Heart right ventricle (tissue), 16 donors: ENCODE measurements at regions not wholly inside any gene's neighbourhood (a gene's known extent, or its start where the extent isn't known, plus 50 kb on each side); places are given as distances from the start of the nearest gene placed in this dataset.

Experiments
- ATAC-seq, 8 donors: fragments of 200-7000 bp; cut with Tn5 transposase; one replicate each; pipeline ENCODE4 v1.9.1; 2020; ENCODE audit warnings: mild to moderate bottlenecking in 8 of 8, moderate library complexity in 8 of 8, moderate number of reproducible peaks in 1 of 8
- DNase-seq, 2 donors: peaks; one replicate each; pipeline ENCODE4 v3.0.0-alpha.2; 2020
- H3K27ac ChIP-seq, 10 donors: fragments of 200-600 bp; sonication (generic) in 2 of 10; one replicate each; pipeline versions ENCODE4 v1.5.0 to v1.8.0; 2020 to 2022; ENCODE audit warnings: mild to moderate bottlenecking in 3 of 10
- H3K27me3 ChIP-seq, 7 donors: fragments of 200-600 bp; one replicate each; pipeline ENCODE4 v1.8.0; 2021 to 2022; ENCODE audit warnings: mild to moderate bottlenecking in 2 of 7
- H3K36me3 ChIP-seq, 9 donors: fragments of 200-600 bp; sonication (generic) in 1 of 9; one replicate each; pipeline versions ENCODE4 v1.5.0 to v1.8.0; 2020 to 2022; ENCODE audit warnings: mild to moderate bottlenecking in 2 of 9
- H3K4me1 ChIP-seq, 9 donors: fragments of 200-600 bp; sonication (generic) in 1 of 9; one replicate each; pipeline versions ENCODE4 v1.5.0 to v1.8.0; 2020 to 2022; ENCODE audit warnings: mild to moderate bottlenecking in 4 of 9
- H3K4me3 ChIP-seq, 10 donors: fragments of 200-600 bp; sonication (generic) in 2 of 10; one replicate each; pipeline versions ENCODE4 v1.5.0 to v1.8.0; 2020 to 2022; ENCODE audit warnings: mild to moderate bottlenecking in 7 of 10, moderate library complexity in 2 of 10
- H3K9me3 ChIP-seq, 11 donors: fragments of 200-600 bp in 10 of 11; sonication (generic) in 2 of 11; one replicate each; pipeline versions ENCODE4 v1.5.0 to v1.8.0; 2013 to 2022; ENCODE audit warnings: mild to moderate bottlenecking in 2 of 11, control low read depth in 1 of 11, moderate library complexity in 1 of 11
- CTCF ChIP-seq, 9 donors: fragments of 200-600 bp; sonication (generic) in 2 of 9; IDR thresholded peaks; one replicate each; pipeline versions ENCODE4 v1.5.0 to v1.8.0; 2021 to 2022; ENCODE audit warnings: antibody characterized with exemption in 9 of 9, mild to moderate bottlenecking in 5 of 9, moderate library complexity in 1 of 9
- WGBS, 2 donors: extraction: QIAGEN DNeasy Blood & Tissue Kit; methylation state at CpG; one replicate each; pipeline ENCODE4 v1.1.7; 2013; ENCODE audit warnings: inconsistent platforms in 1 of 2; 5-methylcytosine and 5-hydroxymethylcytosine counted together
- intact Hi-C, 10 donors: fragments of 100-400 bp; cut with DNase I; formaldehyde crosslinking; loops; one replicate each; pipeline versions ENCODE4 v1.11.1 to v1.14.2; 2022
- donor health status: Arrhythmogenic right ventricular cardiomyopathy.
- donor health status: ischemic (EF 13 %, LVEDD 7.1; RV severe dilation, severe dysfunction).
- donor health status: healthy with polysubstance abuse.
- donor health status: DM: no; HTN: yes; CAD: no.
- donor health status: DM: no; HTN: no; CAD: no.
- donor health status: ischemic (EF 25% LVEDD 6.9; RV normal size, moderate dysfunction).
- donor health status: ischemic (EF 25% LVEDD 5.7; RV mildly dilated, moderate dysfunction).
- donor health status: healthy.
- donor health status: DM: yes; HTN: yes; CAD: no.
- donor health status: Ischemic cardiomyopathy.
- donor health status: ischemic (EF 35%, LVEDD 5.7; RV mildly dilated, moderate dysfunction).
- donor health status: nonischemic (EF 11% LVEDD 7.7; RV severe dilation, severe dysfunction).
- donor health status: DM: yes; HTN: yes; CAD: no.
- donor health status: PGD.
- donor health status: ischemic (EF 29% LVEDD 5.4; RV normal size, mild dysfunction).
- donor health status: nonischemic (EF 23%, LVEDD 6.1; RV moderate dilation, normal function).

GRCh38 chr7:50210706-50211115 lies 93.8 kb upstream of the IKZF1 start:
- Histone ChIP-seq H3K4me1 (peaks cover 0 to 59% (median 0%) of the 10 kb centered on the region in 9 donors), H3K9me3 (no peaks in the 10 kb centered on the region), H3K4me3 (no peak overlapping the region), H3K36me3 (no peaks in the 10 kb centered on the region), H3K27ac (peak overlapping the region in 1 of 10 donors; percentile 21), H3K27me3 (peaks cover 0 to 35% (median 11%) of the 10 kb centered on the region in 7 donors)
- TF ChIP-seq CTCF (IDR thresholded peaks at IDR 0.05): no peak
- intact Hi-C loops: no loop called here
- WGBS, 2 donors: 77 to 80% methylated on average over 6 of the region's 6 CpGs
- ATAC-seq (no peak), DNase-seq (no peak)

GRCh38 chr7:50209461-50210135 lies 94.9 kb upstream of the IKZF1 start:
- peak overlapping the region in 1 of 10 donors; percentile 64 for H3K27ac ChIP-seq
- no peak for ATAC-seq
- H3K4me3 ChIP-seq: no peak overlapping the region
- H3K27me3 ChIP-seq: peaks cover 0 to 28% (median 10%) of the 10 kb centered on the region in 7 donors
- H3K4me1 ChIP-seq: peaks cover 0 to 70% (median 0%) of the 10 kb centered on the region in 9 donors
- DNase-seq: no peak
- H3K36me3 ChIP-seq: no peaks in the 10 kb centered on the region
- intact Hi-C loops: loop anchor here in 9 of 10 donors (5.0 to 10.0 kb wide), 5 partner anchors 205 to 955 kb away; no protein-coding TSS in a partner anchor
- TF ChIP-seq CTCF (IDR thresholded peaks at IDR 0.05): no peak
- no peaks in the 10 kb centered on the region for H3K9me3 ChIP-seq
- WGBS, 2 donors: 64 to 68% methylated on average over 5 of the region's 5 CpGs

DNA sequence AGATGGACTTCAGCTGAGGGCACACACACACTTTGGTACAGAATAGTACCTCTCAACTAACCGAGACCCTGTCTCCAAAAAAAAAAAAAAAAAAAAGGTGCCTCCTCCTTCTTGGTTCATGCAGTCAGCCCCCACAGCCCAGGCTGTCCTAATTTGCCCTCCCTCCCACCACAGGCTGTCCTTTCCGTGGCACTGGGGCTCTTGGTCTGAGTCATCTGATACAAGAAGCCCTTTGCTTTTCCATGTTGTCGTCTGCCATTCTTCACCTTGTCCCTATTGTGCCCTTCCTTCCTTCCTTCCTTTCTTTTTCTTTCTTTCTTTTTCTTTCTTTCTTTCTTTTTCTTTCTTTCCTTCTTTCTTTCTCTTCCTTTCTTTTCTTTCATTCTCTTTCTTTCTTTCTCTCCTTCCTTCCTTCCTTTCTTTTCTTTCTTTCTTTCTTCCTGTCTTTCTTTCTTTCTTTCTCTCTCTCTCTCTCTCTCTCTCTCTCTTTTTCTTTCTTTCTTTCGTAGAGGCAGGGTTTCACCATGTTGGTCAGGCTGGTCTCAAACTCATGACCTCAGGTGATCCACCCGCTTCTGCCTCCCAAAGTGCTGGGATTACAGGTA lies 96.0 kb upstream of the IKZF1 start:
- TF ChIP-seq CTCF (IDR thresholded peaks at IDR 0.05): no peak
- Histone ChIP-seq H3K4me3 (no peak overlapping the region), H3K27ac (peak overlapping the region in 1 of 10 donors; percentile 57), H3K36me3 (no peaks in the 10 kb centered on the region), H3K4me1 (peaks cover 0 to 63% (median 0%) of the 10 kb centered on the region in 9 donors), H3K27me3 (peaks cover 0 to 32% (median 4%) of the 10 kb centered on the region in 7 donors), H3K9me3 (no peaks in the 10 kb centered on the region)
- DNase-seq: no peak
- ATAC-seq: no peak
- WGBS, 2 donors: 78 to 80% methylated on average over 5 of the region's 5 CpGs
- intact Hi-C loops: loop anchor here in 9 of 10 donors (5.0 to 10.0 kb wide), 5 partner anchors 206 to 956 kb away; no protein-coding TSS in a partner anchor

GRCh38 chr7:50207686-50208255 lies 96.7 kb upstream of the IKZF1 start:
- H3K27me3 ChIP-seq: peaks cover 0 to 30% (median 4%) of the 10 kb centered on the region in 7 donors
- peak overlapping the region in 1 of 10 donors; percentile 57 for H3K27ac ChIP-seq
- H3K4me1 ChIP-seq: peaks cover 0 to 57% (median 0%) of the 10 kb centered on the region in 9 donors
- no peaks in the 10 kb centered on the region for H3K9me3 ChIP-seq
- H3K4me3 ChIP-seq: no peak overlapping the region
- peak in 3 of 8 donors; percentile 43 to 49 (median 47) for ATAC-seq
- WGBS, 2 donors: 68 to 77% methylated on average over 14 of the region's 14 CpGs
- no peaks in the 10 kb centered on the region for H3K36me3 ChIP-seq
- intact Hi-C loops: loop anchor here in 9 of 10 donors (5.0 to 10.0 kb wide), 5 partner anchors 207 to 957 kb away; no protein-coding TSS in a partner anchor
- DNase-seq: no peak
- no peak for TF ChIP-seq CTCF (IDR thresholded peaks at IDR 0.05)
